ENCODE measurements at regions not wholly inside any gene's neighbourhood (a gene's known extent, or its start where the extent isn't known, plus 50 kb on each side); places are given as distances from the start of the nearest gene placed in this dataset.

DNA sequence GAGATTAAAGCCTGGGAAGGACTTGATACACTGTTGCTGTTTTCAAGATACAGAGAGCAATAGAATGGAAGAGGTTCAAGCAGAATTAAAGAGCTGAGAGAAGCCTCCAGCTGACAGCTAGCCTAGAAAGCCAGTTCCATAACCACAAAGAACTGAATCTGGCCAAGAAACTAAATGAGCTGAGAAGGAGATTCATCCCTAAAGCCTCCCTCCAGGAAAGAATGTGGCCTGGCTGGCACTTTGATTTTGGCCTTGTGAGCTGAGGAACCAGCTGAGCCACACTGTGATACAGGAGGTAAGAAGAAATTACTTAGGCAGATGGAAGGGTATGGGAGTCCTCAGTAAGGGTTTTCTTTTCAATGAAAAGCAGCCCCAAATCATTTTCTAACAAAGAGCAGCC, 324.1 kb downstream of the PHF14 start:
- peak; percentile 18 for DNase-seq (ENCODE audit: low read depth, low spot score)
- in situ Hi-C loops (cut with HindIII; ENCODE audit: low sequenced_read_pairs): no loop called here
- TF ChIP-seq, protein P1, sequence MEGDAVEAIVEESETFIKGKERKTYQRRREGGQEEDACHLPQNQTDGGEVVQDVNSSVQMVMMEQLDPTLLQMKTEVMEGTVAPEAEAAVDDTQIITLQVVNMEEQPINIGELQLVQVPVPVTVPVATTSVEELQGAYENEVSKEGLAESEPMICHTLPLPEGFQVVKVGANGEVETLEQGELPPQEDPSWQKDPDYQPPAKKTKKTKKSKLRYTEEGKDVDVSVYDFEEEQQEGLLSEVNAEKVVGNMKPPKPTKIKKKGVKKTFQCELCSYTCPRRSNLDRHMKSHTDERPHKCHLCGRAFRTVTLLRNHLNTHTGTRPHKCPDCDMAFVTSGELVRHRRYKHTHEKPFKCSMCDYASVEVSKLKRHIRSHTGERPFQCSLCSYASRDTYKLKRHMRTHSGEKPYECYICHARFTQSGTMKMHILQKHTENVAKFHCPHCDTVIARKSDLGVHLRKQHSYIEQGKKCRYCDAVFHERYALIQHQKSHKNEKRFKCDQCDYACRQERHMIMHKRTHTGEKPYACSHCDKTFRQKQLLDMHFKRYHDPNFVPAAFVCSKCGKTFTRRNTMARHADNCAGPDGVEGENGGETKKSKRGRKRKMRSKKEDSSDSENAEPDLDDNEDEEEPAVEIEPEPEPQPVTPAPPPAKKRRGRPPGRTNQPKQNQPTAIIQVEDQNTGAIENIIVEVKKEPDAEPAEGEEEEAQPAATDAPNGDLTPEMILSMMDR (IDR thresholded peaks at IDR 0.05; ENCODE audit: low read depth, low read length): no peak
- no peak overlapping the region for H3K4me3 ChIP-seq (ENCODE audit: low read depth, low read length)

DNA sequence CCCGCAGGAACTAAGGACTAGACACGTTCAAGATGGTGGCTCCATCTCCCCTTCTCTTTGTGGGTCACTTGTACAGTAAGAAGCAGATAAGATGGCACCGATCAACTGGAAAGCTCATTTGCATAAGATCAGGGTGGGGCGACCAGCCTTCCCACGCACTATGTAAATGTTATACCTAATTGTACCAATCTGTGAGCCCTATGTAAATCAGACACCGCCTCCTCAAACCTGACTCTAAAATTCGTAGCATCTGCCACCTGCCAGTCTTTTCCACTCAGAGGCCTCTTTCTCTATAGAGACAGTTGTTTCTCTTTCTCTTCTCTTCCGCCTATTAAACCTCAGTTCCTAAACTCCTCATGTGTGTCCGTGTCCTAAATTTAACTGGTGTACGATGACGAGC, 324.5 kb downstream of the PHF14 start:
- in situ Hi-C loops (cut with HindIII; ENCODE audit: low sequenced_read_pairs): no loop called here
- H3K4me3 ChIP-seq (ENCODE audit: low read depth, low read length): no peak overlapping the region
- TF ChIP-seq, protein P1 (IDR thresholded peaks at IDR 0.05; ENCODE audit: low read depth, low read length): no peak
- DNase-seq (ENCODE audit: low read depth, low spot score): no peak

GRCh38 chr7:11300241-11300640, 326.6 kb downstream of the PHF14 start:
- in situ Hi-C loops (cut with HindIII; ENCODE audit: low sequenced_read_pairs): no loop called here
- H3K4me3 ChIP-seq (ENCODE audit: low read depth, low read length): no peak overlapping the region
- TF ChIP-seq, protein P1 (IDR thresholded peaks at IDR 0.05; ENCODE audit: low read depth, low read length): no peak
- DNase-seq (ENCODE audit: low read depth, low spot score): no peak

DNA sequence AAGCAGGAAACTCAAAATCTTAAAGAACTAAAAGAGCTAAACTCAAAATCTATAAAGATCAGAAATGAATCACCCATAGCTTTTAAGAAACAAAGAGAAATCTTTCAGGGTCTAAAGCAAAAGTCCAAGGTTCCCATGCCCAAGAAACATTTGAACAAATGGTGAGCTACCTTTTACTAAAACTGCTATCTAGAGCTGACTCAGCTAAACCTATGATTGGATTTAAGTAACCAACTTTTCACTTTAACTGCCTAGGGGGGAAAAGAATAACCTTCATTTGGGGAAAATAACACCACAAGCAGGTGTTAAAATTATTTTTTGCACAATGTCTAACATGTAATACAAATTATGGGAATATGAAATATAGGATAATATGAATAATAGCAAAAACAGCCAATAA, 328.4 kb downstream of the PHF14 start:
- in situ Hi-C loops (cut with HindIII; ENCODE audit: low sequenced_read_pairs): no loop called here
- no peak overlapping the region for H3K4me3 ChIP-seq (ENCODE audit: low read depth, low read length)
- DNase-seq (ENCODE audit: low read depth, low spot score): no peak
- TF ChIP-seq, protein P1 (IDR thresholded peaks at IDR 0.05; ENCODE audit: low read depth, low read length): no peak

DNA sequence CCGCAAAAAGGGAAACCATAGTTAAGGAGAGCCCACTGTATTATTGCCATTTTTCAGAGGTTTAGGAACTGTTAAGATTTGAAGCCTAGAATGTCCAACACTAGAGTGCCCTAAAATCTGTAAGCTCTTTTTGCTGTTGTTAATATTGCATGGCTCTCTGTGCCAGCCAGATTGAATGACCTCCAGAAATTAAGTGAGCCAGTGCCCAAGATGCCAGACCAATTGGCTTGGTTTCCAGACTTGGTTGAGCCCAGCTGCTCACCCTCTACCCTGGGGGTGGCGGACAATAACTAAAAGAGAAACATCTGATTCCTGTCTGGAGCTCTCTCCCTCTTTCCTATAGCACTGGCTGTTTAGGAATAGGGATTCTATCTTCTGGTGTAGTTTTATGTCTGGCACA, 340.1 kb downstream of the PHF14 start:
- DNase-seq (ENCODE audit: low read depth, low spot score): no peak
- in situ Hi-C loops (cut with HindIII; ENCODE audit: low sequenced_read_pairs): no loop called here
- TF ChIP-seq, protein P1 (IDR thresholded peaks at IDR 0.05; ENCODE audit: low read depth, low read length): no peak
- no peak overlapping the region for H3K4me3 ChIP-seq (ENCODE audit: low read depth, low read length)

DNA sequence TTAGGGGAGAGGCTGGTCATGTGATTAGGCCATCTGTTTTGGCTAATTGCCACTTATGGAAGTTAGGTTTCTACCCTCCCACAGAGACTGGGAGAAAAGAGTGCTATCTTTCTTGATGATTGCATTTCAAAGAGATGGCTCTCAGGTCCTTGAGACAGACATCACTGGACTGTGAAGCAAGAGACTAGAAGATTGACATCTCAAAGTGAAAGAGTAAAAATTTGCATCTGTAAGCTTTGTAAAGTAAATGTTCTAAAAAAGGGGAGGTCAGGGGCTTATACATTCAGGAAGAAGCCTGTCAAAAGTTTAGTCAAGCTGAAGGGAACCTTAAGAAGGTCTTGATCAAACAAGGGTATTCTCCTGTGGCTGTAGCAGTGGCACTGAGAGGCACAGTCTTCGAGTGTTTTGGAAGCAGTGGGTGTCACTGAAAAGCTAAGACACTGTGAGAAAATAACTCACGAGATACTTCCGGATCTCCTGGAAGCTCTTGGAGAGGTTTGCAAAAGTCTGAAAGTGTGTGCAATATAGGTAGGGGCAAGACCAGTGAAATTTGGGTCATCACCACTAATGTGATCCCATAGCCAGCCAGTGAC, 342.1 kb downstream of the PHF14 start:
- TF ChIP-seq, protein P1 (IDR thresholded peaks at IDR 0.05; ENCODE audit: low read depth, low read length): no peak
- no peak overlapping the region for H3K4me3 ChIP-seq (ENCODE audit: low read depth, low read length)
- no peak for DNase-seq (ENCODE audit: low read depth, low spot score)
- in situ Hi-C loops (cut with HindIII; ENCODE audit: low sequenced_read_pairs): no loop called here

- H3K4me3 ChIP-seq (ENCODE audit: low read depth, low read length): no peak overlapping the region
- TF ChIP-seq, protein P1 (IDR thresholded peaks at IDR 0.05; ENCODE audit: low read depth, low read length): no peak
- in situ Hi-C loops (cut with HindIII; ENCODE audit: low sequenced_read_pairs): no loop called here
These were observed 344.1 kb downstream of the PHF14 start for GRCh38 chr7:11317766-11318165.

More at GRCh38 chr7:11317766-11318165, 344.1 kb downstream of the PHF14 start:
- no peak for DNase-seq (ENCODE audit: low read depth, low spot score)
